ENCODE measurements at regions not wholly inside any gene's neighbourhood (a gene's known extent, or its start where the extent isn't known, plus 50 kb on each side); places are given as distances from the start of the nearest gene placed in this dataset.

DNA sequence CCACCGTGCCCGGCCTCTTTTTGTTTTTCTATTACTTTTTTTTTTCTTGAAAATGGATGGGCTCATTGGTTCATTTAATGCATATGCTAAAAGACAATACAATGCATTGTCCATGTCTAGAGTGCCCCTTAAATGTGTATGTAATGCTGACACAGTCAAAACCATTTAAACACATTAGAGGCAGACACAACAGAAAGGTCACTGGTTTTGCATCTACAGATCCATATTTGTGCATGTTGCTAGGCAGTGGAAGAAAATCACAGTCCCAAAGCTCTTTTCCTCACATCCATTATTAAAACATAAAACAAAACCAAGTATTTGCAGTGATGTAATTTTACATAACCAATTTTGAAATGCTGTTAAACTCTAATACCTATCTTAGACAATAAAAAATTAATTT lies 389.0 kb downstream of the TAF11L14 start:
- H3K27ac ChIP-seq = no peak overlapping the region
- H3K4me3 ChIP-seq = no peak overlapping the region
- WGBS, 2 donors = 91 to 93% methylated on average over 2 of the region's 2 CpGs
- TF ChIP-seq EP300 (IDR thresholded peaks at IDR 0.05) (no peak), POLR2AphosphoS5 (IDR thresholded peaks at IDR 0.05) (no peak), POLR2A (IDR thresholded peaks at IDR 0.05) (no peak)
- TF ChIP-seq, protein P1, sequence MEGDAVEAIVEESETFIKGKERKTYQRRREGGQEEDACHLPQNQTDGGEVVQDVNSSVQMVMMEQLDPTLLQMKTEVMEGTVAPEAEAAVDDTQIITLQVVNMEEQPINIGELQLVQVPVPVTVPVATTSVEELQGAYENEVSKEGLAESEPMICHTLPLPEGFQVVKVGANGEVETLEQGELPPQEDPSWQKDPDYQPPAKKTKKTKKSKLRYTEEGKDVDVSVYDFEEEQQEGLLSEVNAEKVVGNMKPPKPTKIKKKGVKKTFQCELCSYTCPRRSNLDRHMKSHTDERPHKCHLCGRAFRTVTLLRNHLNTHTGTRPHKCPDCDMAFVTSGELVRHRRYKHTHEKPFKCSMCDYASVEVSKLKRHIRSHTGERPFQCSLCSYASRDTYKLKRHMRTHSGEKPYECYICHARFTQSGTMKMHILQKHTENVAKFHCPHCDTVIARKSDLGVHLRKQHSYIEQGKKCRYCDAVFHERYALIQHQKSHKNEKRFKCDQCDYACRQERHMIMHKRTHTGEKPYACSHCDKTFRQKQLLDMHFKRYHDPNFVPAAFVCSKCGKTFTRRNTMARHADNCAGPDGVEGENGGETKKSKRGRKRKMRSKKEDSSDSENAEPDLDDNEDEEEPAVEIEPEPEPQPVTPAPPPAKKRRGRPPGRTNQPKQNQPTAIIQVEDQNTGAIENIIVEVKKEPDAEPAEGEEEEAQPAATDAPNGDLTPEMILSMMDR (IDR thresholded peaks at IDR 0.05) = no peak
- no peaks in the 10 kb centered on the region for H3K36me3 ChIP-seq
- no peaks in the 10 kb centered on the region for H3K27me3 ChIP-seq
- H3K9me3 ChIP-seq = no peaks in the 10 kb centered on the region
- ATAC-seq (ENCODE audit: low FRiP score in 2 of 2) (no peak), DNase-seq (no peak)
- H3K4me1 ChIP-seq = no peaks in the 10 kb centered on the region

DNA sequence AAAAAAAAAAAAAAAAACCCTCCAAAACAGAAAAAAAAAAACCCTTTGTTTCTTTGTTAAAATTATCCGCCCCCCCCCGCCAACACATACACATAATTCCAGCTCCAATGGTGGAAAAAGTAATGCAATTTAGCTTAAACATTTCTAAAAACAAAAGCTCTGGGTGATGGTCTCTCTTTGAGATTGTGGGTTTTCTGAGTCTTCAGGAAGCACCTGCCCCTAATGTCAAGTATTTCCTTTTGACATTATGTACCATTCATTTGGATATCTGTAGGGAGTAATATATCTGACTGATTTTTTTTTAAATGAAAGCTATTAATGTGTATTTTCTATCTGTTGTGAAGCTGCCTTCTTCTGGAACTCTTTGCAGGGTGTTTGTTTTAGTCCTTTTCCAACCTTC lies 389.7 kb downstream of the TAF11L14 start:
- Histone ChIP-seq H3K36me3 (no peaks in the 10 kb centered on the region), H3K27me3 (no peaks in the 10 kb centered on the region), H3K4me3 (no peak overlapping the region), H3K9me3 (no peaks in the 10 kb centered on the region), H3K27ac (no peak overlapping the region), H3K4me1 (no peaks in the 10 kb centered on the region)
- TF ChIP-seq, protein P1 (IDR thresholded peaks at IDR 0.05) = no peak
- TF ChIP-seq POLR2A (IDR thresholded peaks at IDR 0.05) (no peak), POLR2AphosphoS5 (IDR thresholded peaks at IDR 0.05) (no peak), EP300 (IDR thresholded peaks at IDR 0.05) (no peak)
- DNase-seq = no peak
- no peak for ATAC-seq (ENCODE audit: low FRiP score in 2 of 2)
- 48 to 62% methylated on average over 2 of the region's 2 CpGs for WGBS, 2 donors

GRCh38 chr5:18024542-18024941 lies 390.3 kb downstream of the TAF11L14 start:
- Histone ChIP-seq H3K27me3 (no peaks in the 10 kb centered on the region), H3K27ac (no peak overlapping the region), H3K4me3 (no peak overlapping the region), H3K36me3 (no peaks in the 10 kb centered on the region), H3K4me1 (no peaks in the 10 kb centered on the region), H3K9me3 (no peaks in the 10 kb centered on the region)
- ATAC-seq (ENCODE audit: low FRiP score in 2 of 2) = no peak
- DNase-seq = no peak
- 75 to 82% methylated on average over 2 of the region's 2 CpGs for WGBS, 2 donors
- TF ChIP-seq POLR2A (IDR thresholded peaks at IDR 0.05) (no peak), EP300 (IDR thresholded peaks at IDR 0.05) (no peak), POLR2AphosphoS5 (IDR thresholded peaks at IDR 0.05) (no peak)
- TF ChIP-seq, protein P1 (IDR thresholded peaks at IDR 0.05) = no peak

- Histone ChIP-seq H3K27ac (no peak overlapping the region), H3K4me1 (no peaks in the 10 kb centered on the region), H3K27me3 (no peaks in the 10 kb centered on the region), H3K4me3 (no peak overlapping the region), H3K9me3 (no peaks in the 10 kb centered on the region), H3K36me3 (no peaks in the 10 kb centered on the region)
- no peak for DNase-seq
- TF ChIP-seq, protein P1 (IDR thresholded peaks at IDR 0.05) = no peak
- TF ChIP-seq EP300 (IDR thresholded peaks at IDR 0.05) = no peak
- no peak for TF ChIP-seq POLR2AphosphoS5 (IDR thresholded peaks at IDR 0.05)
- no peak for TF ChIP-seq POLR2A (IDR thresholded peaks at IDR 0.05)
- no peak for ATAC-seq (ENCODE audit: low FRiP score in 2 of 2)
Observed at GRCh38 chr5:18027241-18027867, 393.1 kb downstream of the TAF11L14 start.

DNA sequence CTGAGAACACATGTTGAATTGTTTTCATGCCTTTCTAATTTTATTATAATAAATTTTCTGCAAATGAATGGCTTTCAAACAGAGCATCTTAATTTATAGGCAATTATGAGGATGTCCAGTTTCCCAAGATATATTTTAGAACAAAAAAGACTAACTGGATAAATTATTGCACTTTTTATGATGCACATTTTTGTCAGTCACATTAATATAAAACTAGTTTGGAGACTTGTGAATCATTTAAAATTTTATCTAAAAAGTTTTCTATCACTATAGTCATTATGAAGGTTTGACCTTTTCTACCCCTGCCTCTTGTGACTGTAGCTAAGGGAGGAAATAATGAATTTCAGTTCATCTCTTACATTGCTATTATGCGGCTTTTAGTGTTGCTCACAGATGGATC lies 393.8 kb downstream of the TAF11L14 start:
- H3K4me3 ChIP-seq = no peak overlapping the region
- no peaks in the 10 kb centered on the region for H3K36me3 ChIP-seq
- H3K9me3 ChIP-seq = no peaks in the 10 kb centered on the region
- no peak for ATAC-seq (ENCODE audit: low FRiP score in 2 of 2)
- H3K27me3 ChIP-seq = no peaks in the 10 kb centered on the region
- TF ChIP-seq POLR2AphosphoS5 (IDR thresholded peaks at IDR 0.05) = no peak
- no peak for TF ChIP-seq EP300 (IDR thresholded peaks at IDR 0.05)
- TF ChIP-seq, protein P1 (IDR thresholded peaks at IDR 0.05) = no peak
- no peak for TF ChIP-seq POLR2A (IDR thresholded peaks at IDR 0.05)
- 77 to 81% methylated on average over 1 of the region's 1 CpG for WGBS, 2 donors
- no peaks in the 10 kb centered on the region for H3K4me1 ChIP-seq
- H3K27ac ChIP-seq = no peak overlapping the region
- DNase-seq = no peak
